ENCODE measurements at regions not wholly inside any gene's neighbourhood (a gene's known extent, or its start where the extent isn't known, plus 50 kb on each side); places are given as distances from the start of the nearest gene placed in this dataset.

DNA sequence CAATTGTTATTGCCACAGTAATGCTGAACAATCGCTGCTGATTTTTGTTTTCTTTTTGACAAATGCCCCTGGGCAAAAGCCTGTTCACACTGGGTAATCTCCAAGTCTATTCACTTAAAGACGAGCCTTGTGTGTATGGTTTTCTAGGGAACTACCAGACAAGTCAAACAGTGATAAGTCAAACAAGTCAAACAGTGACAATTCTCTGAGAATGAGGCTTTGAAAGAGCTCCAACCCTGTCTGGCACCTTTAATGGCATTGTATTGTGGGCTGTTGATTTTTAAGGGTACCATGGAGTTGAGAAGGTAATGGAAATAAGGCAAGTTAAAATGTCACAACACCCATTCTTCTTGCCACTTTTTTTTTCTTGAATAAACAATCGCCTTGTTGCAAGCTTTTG is 59.4 kb upstream of the TMC3 start:
- H3K27me3 ChIP-seq (ENCODE audit: control insufficient read depth, insufficient read depth, low read length) = peaks cover 8% of the 10 kb centered on the region
- H3K36me3 ChIP-seq (ENCODE audit: control insufficient read depth, insufficient read depth, low read length) = no peaks in the 10 kb centered on the region
- Mint-ChIP-seq H3K4me1 (no peaks in the 10 kb centered on the region), H3K27me3 (peaks cover 23% of the 10 kb centered on the region), H3K9me3 (peaks cover 0 to 22% (median 0%) of the 10 kb centered on the region in 7 donors), H3K4me3 (no peak overlapping the region), H3K36me3 (no peaks in the 10 kb centered on the region), H3K27ac (no peak overlapping the region)
- H3K4me3 ChIP-seq (ENCODE audit: low read depth, low read length) = no peak overlapping the region
- DNase-seq (no peak), ATAC-seq (ENCODE audit: low read depth in 2 of 2) (no peak)
- H3K27ac ChIP-seq (ENCODE audit: insufficient read depth, low read length, poor library complexity, severe bottlenecking) = no peak overlapping the region
- H3K4me1 ChIP-seq (ENCODE audit: control insufficient read depth, insufficient read depth, low read length, poor library complexity, severe bottlenecking) = no peaks in the 10 kb centered on the region
- no peaks in the 10 kb centered on the region for H3K9me3 ChIP-seq (ENCODE audit: control insufficient read depth in 2 of 2, low read length in 2 of 2)

DNA sequence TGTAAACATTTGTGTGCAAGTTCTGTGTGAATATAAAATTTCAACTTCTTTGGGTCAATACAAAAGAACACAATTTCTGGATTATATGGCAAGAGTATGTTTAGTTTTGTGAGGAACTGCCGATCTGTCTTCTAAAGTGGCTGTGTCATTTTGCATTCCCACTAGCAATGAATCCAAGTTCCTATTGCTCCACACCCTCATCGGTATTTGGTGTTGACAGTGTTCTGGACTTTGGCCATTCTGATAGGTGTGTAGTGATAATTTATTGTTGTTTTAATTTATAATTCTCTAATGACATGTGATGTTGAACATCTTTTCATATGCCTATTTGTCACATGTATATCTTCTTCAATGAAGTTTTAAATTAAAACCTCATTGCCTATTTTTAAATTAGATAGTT is 58.2 kb upstream of the TMC3 start:
- Histone ChIP-seq H3K4me1 (ENCODE audit: control insufficient read depth, insufficient read depth, low read length, poor library complexity, severe bottlenecking) (no peaks in the 10 kb centered on the region), H3K36me3 (ENCODE audit: control insufficient read depth, insufficient read depth, low read length) (no peaks in the 10 kb centered on the region), H3K9me3 (ENCODE audit: control insufficient read depth in 2 of 2, low read length in 2 of 2) (no peaks in the 10 kb centered on the region), H3K27me3 (ENCODE audit: control insufficient read depth, insufficient read depth, low read length) (peaks cover 8% of the 10 kb centered on the region), H3K4me3 (ENCODE audit: low read depth, low read length) (no peak overlapping the region), H3K27ac (ENCODE audit: insufficient read depth, low read length, poor library complexity, severe bottlenecking) (no peak overlapping the region)
- Mint-ChIP-seq H3K27ac (no peak overlapping the region), H3K4me1 (no peaks in the 10 kb centered on the region), H3K4me3 (no peak overlapping the region), H3K27me3 (peaks cover 23% of the 10 kb centered on the region), H3K9me3 (peaks cover 0 to 22% (median 0%) of the 10 kb centered on the region in 7 donors), H3K36me3 (no peaks in the 10 kb centered on the region)
- ATAC-seq (ENCODE audit: low read depth in 2 of 2) (no peak), DNase-seq (no peak)

DNA sequence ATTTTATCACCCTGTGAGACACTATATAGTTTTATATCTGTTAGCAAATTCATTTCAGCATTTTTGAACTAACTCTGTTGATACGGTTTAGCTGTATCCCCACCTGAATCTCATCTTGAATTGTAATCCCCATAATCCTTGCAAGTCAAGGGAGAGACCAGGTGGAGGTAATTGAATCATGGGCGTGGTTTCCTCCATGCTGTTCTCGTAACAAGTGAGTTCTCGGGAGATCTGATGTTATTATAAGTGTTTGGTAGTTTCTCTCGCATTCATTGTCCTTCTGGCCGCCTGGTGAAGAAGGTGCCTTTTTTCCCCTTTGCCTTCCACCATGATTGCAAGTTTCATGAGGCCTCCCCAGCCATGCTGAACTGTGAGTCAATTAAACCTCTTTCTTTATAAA is 53.2 kb upstream of the TMC3 start:
- Mint-ChIP-seq H3K36me3 (no peaks in the 10 kb centered on the region), H3K4me1 (no peaks in the 10 kb centered on the region), H3K27ac (no peak overlapping the region), H3K27me3 (peaks cover 19% of the 10 kb centered on the region), H3K4me3 (no peak overlapping the region), H3K9me3 (peaks cover 0 to 21% (median 0%) of the 10 kb centered on the region in 7 donors)
- H3K27me3 ChIP-seq (ENCODE audit: control insufficient read depth, insufficient read depth, low read length) = peaks cover 3% of the 10 kb centered on the region
- DNase-seq (no peak), ATAC-seq (ENCODE audit: low read depth in 2 of 2) (no peak)
- H3K27ac ChIP-seq (ENCODE audit: insufficient read depth, low read length, poor library complexity, severe bottlenecking) = no peak overlapping the region
- H3K4me1 ChIP-seq (ENCODE audit: control insufficient read depth, insufficient read depth, low read length, poor library complexity, severe bottlenecking) = no peaks in the 10 kb centered on the region
- H3K4me3 ChIP-seq (ENCODE audit: low read depth, low read length) = no peak overlapping the region
- no peaks in the 10 kb centered on the region for H3K9me3 ChIP-seq (ENCODE audit: control insufficient read depth in 2 of 2, low read length in 2 of 2)
- H3K36me3 ChIP-seq (ENCODE audit: control insufficient read depth, insufficient read depth, low read length) = no peaks in the 10 kb centered on the region

- no peak overlapping the region for H3K4me3 Mint-ChIP-seq
- no peak overlapping the region for H3K4me3 ChIP-seq (ENCODE audit: low read depth, low read length)
- no peak overlapping the region for H3K27ac ChIP-seq (ENCODE audit: insufficient read depth, low read length, poor library complexity, severe bottlenecking)
- H3K9me3 ChIP-seq (ENCODE audit: control insufficient read depth in 2 of 2, low read length in 2 of 2) = no peaks in the 10 kb centered on the region
- peaks cover 4% of the 10 kb centered on the region for H3K27me3 ChIP-seq (ENCODE audit: control insufficient read depth, insufficient read depth, low read length)
- no peaks in the 10 kb centered on the region for H3K4me1 ChIP-seq (ENCODE audit: control insufficient read depth, insufficient read depth, low read length, poor library complexity, severe bottlenecking)
- peaks cover 13% of the 10 kb centered on the region for H3K27me3 Mint-ChIP-seq
- no peaks in the 10 kb centered on the region for H3K36me3 ChIP-seq (ENCODE audit: control insufficient read depth, insufficient read depth, low read length)
- H3K9me3 Mint-ChIP-seq = peaks cover 0 to 9% (median 0%) of the 10 kb centered on the region in 7 donors
- no peak overlapping the region for H3K27ac Mint-ChIP-seq
- H3K36me3 Mint-ChIP-seq = no peaks in the 10 kb centered on the region
- DNase-seq = no peak
- no peaks in the 10 kb centered on the region for H3K4me1 Mint-ChIP-seq
- ATAC-seq (ENCODE audit: low read depth in 2 of 2) = no peak
Observed at GRCh38 chr15:81425905-81426304, 51.9 kb upstream of the TMC3 start.
